AG04449 (cell line): ENCODE measurements at regions not wholly inside any gene's neighbourhood (a gene's known extent, or its start where the extent isn't known, plus 50 kb on each side); places are given as distances from the start of the nearest gene placed in this dataset.

Experiments used
- CTCF ChIA-PET: fragments of 350-600 bp; formaldehyde crosslinking; extraction: SDS; loops from one replicate; lab custom pipeline; 2021; ENCODE audit warnings: antibody characterized with exemption; lab: Yijun Ruan, JAX
- POLR2A ChIA-PET: fragments of 400-600, 350-600 bp; formaldehyde crosslinking; extraction: SDS; loops from one replicate; lab custom pipeline; 2020; ENCODE audit warnings: antibody characterized with exemption, inconsistent platforms; lab: Yijun Ruan, JAX
- DNase-seq: peaks from one replicate; pipeline ENCODE4 v3.0.0-alpha.2; 2010; ENCODE audit warnings: low read depth, low spot score
- H3K4me3 ChIP-seq: 2 replicates; pipeline ENCODE4 v1.5.1; 2011; ENCODE audit warnings: low read depth, mild to moderate bottlenecking, control low read depth, low read length
- CTCF ChIP-seq: IDR thresholded peaks from one replicate; pipeline ENCODE4 v1.5.1; 2011; ENCODE audit warnings: mild to moderate bottlenecking, moderate library complexity, low read length, control low read depth, inconsistent platforms; ENCODE audit not compliant: insufficient read depth; ENCODE audit errors: missing control alignments

- DNase-seq, result no peak
- TF ChIP-seq CTCF, result no peak
- POLR2A ChIA-PET, result no interaction called here
- no peak overlapping the region for H3K4me3 ChIP-seq
- CTCF ChIA-PET, result no interaction called here
Observed at GRCh38 chr10:33027088-33027487, 69.1 kb upstream of the ITGB1 start.

DNA sequence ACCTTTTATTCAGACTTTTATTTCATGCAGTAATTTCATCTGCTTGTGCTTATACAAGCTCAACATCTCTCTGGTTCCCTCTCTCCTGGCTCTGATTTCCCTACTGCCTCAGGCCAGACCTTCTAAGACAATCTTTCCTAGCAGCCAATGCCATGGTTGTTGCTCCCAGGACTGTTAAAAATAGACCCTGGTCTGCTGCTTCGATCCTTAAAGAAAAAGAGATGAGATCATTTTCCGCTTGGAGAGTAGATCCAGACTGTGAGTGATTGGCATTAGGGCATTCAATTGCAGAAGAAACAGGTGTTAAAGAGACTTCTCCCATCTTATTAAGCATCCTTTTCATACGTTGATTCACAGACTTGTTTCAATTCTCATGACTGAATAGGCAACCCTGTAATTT, 68.4 kb upstream of the ITGB1 start:
- no peak for TF ChIP-seq CTCF
- ChIA-PET POLR2A (no interaction called here), CTCF (no interaction called here)
- no peak for DNase-seq
- H3K4me3 ChIP-seq, result no peak overlapping the region

DNA sequence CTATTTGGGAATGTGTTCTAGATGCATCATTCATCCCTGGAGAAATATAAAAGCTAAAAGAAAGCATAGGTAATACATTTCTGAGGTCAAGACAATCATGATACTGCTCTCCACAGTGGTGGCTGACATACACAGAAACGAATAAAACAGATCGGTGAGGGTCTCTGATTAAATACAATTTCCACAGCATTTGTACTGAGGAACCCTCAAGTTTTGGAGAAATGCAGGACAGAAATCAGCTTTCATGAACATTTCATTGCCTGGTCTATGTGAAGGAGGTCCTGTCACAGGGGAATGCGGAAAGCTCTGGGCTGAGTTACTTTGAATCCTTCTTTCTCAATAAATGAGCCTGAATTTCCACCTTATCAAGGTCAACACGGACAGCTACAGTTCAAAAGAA, 67.9 kb upstream of the ITGB1 start:
- TF ChIP-seq CTCF, result no peak
- no peak for DNase-seq
- CTCF ChIA-PET, result no interaction called here
- H3K4me3 ChIP-seq, result no peak overlapping the region
- POLR2A ChIA-PET, result no interaction called here

DNA sequence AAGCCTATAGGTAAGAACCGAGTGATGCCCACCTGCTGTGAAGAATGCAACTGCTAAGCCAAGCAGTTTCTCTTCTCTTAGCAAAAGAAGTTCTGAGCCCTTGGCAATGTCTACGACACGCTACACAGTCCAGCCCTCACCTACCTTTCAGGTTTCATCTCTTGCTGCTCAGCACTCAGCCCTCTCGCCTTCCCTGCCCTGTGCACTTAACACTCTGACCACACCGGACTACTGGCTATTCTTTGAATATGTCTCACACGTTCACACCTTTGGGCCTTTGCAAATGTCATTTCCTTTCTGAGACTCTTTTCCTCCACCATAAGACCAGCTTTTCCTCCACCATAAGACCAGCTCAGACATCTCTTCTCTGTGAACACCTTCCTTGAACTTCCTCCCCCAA, 67.0 kb upstream of the ITGB1 start:
- TF ChIP-seq CTCF, result no peak
- ChIA-PET CTCF (interaction anchor here (1.5 kb wide), 1 partner anchor 16 kb away, joined by 3 read pairs; no protein-coding TSS in a partner anchor), POLR2A (no interaction called here)
- no peak overlapping the region for H3K4me3 ChIP-seq
- no peak for DNase-seq

DNA sequence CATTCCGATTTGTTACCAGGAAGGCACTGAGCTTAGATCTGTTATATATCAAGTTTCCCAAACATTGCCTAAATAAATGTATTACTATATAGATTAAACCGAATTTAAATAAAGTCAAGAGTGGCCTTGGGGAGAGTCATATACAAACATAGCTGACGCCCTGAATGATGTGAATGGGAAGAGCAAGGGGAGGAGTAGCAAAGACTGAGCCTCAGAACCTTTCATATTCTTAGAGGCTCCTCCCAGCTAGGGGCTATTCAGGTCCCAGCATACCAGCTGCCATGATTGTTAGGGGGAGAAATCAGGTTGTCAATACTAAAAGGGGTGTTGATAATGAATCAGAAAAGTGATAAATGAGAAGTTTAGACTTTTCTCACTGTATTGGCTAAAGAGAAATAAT, 64.7 kb upstream of the ITGB1 start:
- DNase-seq, result no peak
- no peak for TF ChIP-seq CTCF
- CTCF ChIA-PET, result interaction anchor here (1.0 to 1.1 kb wide), 2 partner anchors 9 to 14 kb away, joined by 3 to 4 read pairs; no protein-coding TSS in a partner anchor
- H3K4me3 ChIP-seq, result no peak overlapping the region
- POLR2A ChIA-PET, result no interaction called here

DNA sequence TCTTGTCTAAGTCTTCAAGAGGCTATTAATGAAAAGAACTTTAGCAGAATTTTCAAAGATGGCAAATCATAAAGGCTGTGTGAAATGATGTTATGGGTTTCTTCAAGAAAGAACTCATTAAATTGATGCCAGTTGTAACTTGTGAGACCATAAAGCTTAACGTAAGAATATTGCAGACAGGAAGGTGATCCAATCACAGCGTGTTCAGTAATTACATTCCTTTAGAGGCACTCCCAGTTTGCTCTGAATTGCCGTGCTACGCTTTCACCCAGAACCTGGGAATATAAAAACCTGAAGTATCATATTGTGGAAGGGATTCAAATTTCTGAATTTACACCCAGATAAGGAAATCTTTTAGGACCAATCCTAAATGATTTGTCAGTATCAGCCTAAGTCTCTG, 64.1 kb upstream of the ITGB1 start:
- no peak overlapping the region for H3K4me3 ChIP-seq
- CTCF ChIA-PET, result interaction anchor here (1.0 to 1.1 kb wide), 2 partner anchors 10 to 13 kb away, joined by 3 to 4 read pairs; no protein-coding TSS in a partner anchor
- DNase-seq, result no peak
- no peak for TF ChIP-seq CTCF
- POLR2A ChIA-PET, result interaction anchor here (0.6 to 0.7 kb wide), 2 partner anchors 10 to 88 kb away, joined by 3 read pairs; no protein-coding TSS in a partner anchor
